Urothelium cell line (cell line): ENCODE measurements at regions not wholly inside any gene's neighbourhood (a gene's known extent, or its start where the extent isn't known, plus 50 kb on each side); places are given as distances from the start of the nearest gene placed in this dataset.
"Not testable (repeated sequence)": the region's sequence is repeated elsewhere in the genome, so short reads cannot be mapped to it uniquely, and the experiment has no call there.

Experiments used
- DNase-seq: peaks from one replicate; pipeline ENCODE4 v3.0.0; 2011; ENCODE audit warnings: low spot score, mixed read lengths
- FAIRE-seq: peaks from 2 replicates; lab custom pipeline; 2011; peaks lifted over from hg19 to GRCh38; lab: Jason Lieb, UNC

DNA sequence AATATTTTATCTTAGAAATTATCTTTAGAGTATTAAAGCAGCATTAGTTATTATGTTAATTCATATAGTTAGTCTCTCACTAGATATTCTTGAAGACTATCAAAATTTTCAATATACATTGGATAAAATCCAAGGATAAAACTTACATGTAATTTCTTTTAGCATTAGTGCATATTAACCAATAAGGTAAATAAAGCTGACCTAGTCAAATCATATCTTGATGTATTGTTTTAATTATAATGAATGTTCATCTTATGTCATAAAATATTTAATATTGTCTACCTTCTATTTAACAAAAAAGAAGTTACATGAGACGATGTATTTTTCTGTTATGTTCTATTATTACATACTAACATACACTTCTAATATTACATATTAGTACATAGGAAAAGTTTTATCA is 301.7 kb upstream of the DAB2 start:
- DNase-seq = no peak
- no peak for FAIRE-seq

DNA sequence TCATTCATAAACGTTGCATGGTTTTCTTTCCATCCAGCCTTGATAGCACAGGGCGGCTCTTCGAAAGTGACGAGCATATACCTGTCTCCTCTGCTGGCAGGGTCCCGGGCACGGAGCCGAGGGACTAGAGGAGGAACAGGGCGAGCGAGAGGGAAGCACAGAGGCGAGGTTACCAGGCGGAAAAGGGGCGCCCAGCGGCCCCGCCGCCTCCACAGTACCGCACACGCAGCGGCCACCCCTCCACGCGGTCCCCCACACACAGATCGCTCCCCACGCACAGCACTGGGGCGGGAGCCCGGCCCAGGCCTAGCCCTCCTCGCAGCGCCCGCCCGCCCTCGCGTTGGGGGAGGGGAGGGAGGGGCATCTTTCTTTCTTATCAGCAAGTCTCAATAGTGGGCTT is 296.6 kb upstream of the DAB2 start:
- no peak for FAIRE-seq

DNA sequence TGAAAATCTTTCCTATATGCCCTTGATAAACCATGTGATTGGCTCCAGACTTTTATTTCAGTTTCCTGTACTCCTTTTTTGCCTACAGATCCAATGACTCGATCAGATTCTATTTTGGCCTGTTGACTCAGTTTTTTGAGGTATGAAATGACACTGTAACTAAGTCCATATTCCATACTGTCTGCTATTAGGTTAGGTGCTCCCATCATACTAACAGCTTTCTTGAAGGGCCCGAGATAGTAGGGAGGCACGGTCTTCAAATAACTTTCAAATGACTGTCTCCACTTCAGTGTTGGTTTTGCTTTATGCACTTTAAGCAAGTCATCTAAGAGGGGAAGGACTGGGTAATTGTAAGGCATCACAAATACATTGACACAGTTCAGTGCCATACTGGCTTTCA is 295.4 kb upstream of the DAB2 start:
- FAIRE-seq = peak; percentile 81
- DNase-seq = no peak

More for the DNA sequence above, 296.6 kb upstream of the DAB2 start:
- DNase-seq = no peak

DNA sequence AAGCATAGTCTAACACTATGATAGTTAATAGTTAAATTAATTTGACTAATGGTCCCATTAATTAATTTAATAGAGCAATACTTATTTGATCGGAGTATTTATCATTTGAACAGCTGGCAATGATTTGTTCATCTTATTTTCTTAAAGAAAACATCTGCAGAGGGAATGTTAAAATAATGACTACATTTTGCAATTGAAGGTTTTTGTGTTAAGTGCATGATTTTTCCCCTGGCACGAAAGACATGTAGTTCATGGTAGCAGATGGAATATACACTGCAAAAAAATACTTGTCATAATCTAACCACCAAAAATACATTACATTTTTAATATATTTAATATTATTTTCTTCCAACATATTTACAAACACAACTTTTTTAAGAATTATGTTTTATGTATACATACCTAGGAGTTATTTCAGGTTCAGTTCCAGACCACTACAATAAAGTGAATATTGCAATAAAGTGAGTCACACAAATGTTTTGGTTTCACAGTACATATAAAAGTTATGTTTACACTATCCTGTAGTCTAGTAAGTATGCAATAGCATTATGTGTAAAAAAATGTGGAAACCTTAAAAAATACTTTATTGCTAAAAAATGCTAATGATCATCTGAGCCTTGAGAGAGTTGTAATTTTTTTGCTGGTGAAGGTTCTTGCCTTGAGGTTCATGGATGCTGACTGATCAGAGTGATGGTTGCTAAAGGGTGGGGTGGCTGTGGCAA is 292.6 kb upstream of the DAB2 start:
- FAIRE-seq (no peak), DNase-seq (no peak)

DNA sequence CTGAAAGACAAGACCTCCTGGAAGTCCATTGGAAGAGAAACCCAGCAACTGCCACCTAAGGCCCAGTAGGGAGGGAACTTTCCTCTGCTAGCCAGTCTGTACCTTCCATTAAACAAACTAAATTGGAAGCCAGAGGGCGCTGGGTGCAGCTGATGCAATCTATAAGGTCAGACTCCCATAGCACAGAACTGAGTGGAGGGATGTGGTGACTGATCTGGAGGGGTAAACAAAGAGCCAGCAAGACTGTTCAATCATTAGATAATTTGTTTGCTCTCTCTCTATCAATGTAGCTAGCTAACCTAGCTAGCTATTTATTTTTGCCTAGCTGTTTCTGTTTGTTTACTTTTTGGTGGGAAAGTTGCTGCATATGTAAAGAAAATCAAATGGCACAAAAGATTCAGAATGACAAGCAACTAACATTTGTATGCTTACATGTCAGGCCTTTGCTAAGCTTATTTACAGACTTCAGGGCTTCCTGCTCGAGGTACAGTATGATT is 291.8 kb upstream of the DAB2 start:
- DNase-seq = peak; percentile 70
- FAIRE-seq = peak; percentile 32

DNA sequence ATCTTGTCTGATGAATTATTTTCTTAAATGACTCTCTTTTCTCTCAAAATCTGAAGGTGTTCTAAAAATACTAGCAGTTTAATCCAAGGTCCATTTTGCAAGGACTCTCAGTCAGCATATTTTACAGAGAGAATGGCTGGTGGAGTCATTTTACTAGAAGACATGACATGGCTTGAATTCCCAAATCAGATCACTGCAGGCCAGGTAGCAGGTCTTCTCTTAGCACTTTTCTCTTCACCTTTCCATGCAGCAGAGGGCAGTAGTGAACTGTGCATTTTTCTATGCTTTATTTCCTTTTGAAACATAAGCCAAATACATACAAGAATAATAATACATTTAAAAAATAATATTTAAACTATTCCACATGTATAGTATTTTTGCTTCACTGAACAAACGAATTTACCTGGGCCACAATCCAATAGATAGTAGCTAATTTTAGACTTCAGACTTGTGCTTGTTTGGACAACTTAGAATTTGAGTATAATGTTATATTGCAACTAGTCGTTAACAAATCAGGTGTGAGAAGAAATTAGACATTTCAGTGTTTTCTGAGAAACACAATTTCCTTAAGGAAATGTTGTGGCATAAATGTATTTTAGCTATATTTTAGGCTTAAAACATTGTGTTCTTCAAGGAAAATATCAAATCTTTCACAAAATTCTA is 289.4 kb upstream of the DAB2 start:
- DNase-seq (peak; percentile 61), FAIRE-seq (peak; percentile 72)

DNA sequence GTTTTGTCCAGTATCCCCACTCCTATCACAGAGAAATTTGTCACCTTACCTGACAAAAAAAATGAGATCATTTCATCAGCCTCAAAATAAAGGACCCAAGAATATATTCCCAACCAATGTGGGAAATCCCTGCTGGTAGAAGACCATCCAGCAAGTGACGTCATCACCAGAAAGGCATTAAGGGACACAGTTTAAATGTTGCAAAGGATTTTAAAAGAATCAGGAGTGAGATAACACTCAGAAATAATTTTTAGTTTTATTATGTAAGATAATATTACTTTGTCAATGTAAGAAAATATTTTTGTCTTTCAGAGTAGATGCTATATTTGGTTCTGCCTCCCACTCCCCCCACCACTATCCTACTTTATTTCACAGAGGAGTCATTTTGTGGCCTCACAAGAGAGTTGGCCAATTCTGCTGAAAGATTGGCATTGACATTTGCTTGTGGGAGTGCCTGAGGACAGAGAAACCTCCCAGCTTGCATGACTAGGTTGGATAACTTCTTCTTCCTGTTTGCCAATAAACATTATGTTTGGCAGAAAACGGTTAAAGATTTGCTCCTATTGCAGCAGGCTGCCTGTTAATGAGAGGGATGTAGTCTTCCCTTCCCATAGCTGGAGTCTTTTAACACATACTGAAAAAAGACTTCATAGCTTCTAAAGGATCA is 288.6 kb upstream of the DAB2 start:
- DNase-seq (no peak), FAIRE-seq (no peak)

DNA sequence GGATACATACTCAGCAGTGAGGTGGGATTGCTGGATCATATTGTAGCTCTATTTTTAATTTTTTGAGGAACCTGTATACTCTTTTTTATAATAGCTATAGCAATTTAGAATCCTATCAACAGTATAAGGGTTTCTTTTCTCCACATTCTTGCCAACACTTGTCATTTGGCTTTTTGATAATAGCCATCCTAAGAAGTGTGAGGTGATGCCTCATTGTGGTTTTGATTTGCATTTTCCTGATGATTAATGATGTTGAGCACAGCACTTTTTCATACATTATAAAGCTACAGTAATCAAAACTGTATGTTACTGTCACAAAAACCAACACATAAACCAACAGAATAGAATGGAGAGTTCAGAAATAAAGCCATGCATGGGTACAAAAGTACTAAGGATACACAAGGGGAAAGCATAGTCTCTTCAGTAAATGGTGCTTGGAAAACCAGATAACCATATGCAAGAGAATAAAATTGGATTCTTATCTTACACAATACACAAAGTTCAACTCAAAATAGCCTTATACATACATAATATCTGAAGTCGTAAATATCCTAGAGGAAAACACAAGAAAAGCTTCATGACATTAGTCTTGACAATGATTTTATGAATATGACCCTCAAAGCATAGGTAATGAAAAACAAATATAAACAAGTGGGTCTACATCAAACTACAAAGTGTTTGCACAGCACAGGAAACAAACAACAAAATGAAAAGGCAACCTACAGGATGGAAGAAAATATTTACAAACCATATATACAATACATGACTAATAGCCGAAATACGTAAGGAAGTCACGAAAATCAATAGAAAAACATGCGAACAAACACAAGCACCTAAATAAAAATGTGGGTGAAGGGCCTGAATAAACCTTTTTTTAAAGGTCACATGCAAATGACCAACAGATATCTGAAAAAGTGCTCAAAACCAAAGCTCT is 287.8 kb upstream of the DAB2 start:
- no peak for DNase-seq
- no peak for FAIRE-seq

DNA sequence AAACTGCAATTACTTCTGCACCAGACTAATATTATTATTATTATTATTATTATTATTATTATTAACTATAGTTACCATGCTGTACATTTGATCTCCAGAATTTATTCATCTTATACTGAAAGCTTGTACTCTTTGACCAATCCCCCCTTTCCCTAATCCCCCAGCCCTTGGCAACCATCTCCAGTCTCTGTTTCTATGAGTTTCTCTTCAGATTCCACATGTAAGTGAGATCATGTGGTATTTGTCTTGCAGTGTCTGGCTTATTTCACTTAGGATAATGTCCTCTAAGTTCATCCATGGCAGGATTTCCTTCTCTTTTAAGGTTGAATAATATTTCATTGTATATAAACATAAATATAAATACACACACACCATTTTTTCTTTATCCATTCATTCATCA is 287.0 kb upstream of the DAB2 start:
- FAIRE-seq (no peak), DNase-seq (no peak)

DNA sequence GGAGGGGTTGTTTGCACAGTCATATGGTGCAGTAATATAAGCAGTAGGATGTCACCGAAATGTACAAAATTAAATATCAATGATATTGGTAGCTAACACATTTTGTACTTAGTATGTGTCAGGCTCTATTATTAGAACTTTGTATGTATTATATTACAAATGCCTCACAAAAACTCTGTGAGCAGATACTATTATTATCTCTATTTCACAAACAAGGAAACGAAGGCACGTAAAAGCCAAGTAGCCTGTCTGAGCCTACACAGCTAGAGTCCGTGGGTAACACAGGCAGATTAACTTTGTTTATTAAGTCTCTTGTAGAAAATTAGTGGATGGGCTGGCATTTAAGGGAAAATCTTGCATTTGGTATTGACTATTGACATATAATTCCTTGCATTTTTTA is 284.3 kb upstream of the DAB2 start:
- no peak for FAIRE-seq

DNA sequence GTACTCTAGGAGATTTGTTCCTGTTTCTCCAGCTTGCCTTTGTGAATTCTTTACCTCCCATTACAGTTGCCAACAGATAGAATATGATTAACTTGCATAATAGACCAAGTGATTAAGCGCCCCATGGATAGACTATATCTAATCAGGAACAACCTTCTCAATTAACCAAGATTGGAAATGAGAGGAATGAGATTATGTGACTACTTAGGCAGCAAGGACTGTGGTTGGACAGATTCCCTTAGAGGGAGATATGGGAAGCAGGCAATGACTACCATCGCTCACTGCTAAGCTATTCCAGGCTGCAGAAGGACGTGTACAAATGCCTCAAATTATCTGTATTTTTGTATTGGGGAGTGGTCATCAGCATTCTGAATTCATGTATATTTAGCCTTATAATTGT is 278.1 kb upstream of the DAB2 start:
- FAIRE-seq (no peak), DNase-seq (no peak)

More for the DNA sequence above, 284.3 kb upstream of the DAB2 start:
- DNase-seq = no peak

DNA sequence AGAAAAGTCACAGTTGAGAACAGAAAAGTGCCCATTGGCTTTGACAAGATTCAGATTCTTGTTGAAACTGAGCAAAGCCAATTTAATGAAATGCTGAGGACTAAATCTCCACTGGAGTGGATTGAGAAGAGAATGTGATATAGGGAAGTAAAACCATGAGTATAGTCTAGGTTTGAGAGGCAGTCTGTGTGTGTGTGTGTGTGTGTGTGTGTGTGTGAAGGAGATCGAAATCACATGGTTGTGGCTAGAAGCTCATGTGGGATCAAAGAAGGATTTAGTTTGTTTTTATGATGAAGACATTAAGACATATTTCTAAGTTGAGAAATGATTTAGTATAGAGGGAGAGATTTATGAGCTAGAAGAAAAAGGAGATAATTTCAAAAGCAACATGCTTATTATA is 275.7 kb upstream of the DAB2 start:
- FAIRE-seq = peak; percentile 30
- DNase-seq = no peak

DNA sequence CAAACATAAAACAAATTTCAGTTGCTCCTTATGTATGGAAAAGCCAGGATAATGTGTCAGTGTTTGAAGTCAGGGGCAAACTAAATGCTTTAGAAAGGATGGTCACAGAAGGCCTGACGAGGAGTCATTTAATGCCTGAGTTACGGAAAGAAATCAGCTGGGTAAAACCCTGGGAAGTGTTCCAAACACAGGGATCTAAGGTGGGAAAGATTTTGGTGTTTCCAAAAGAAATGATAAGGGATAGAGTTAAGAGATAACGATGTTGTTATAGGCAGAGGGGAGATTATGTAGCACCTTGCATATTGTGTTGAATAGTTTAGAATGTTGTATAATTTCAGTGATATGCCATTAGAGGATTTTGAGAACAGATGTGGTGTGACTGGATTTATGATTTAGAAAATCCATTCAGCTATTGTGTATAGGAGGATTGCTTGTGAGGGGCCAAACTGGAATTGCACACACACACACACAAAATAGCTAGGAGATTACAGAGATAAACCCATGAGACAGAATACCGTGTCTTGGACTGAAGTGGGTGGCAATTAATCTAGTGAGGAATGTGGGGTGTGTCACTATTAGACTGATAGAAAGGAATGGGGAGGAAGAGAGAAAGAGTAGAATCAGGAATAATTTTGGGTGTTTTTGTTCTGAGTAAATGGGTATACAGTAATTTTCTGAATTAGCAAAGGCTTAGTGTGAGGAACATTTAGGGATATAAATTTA is 274.2 kb upstream of the DAB2 start:
- DNase-seq (no peak), FAIRE-seq (no peak)

DNA sequence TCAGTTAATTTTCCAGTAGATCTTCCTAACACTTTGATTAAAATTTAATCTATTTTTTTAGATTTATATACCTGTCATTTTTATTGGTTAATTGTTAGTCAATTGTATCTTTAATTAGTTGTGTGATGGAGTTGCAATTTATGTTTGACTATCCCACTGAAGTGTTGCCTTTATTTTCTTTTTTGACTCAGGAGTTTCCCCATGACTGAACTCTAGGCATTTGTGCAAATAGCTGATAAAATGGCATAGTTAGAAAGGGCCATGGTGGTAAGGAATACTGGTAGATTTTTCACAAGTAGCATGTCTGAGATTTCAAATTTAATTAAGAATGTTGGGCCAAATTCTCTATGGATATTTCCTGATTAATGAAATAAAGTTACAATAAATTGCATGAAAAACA is 273.1 kb upstream of the DAB2 start:
- FAIRE-seq = no peak

DNA sequence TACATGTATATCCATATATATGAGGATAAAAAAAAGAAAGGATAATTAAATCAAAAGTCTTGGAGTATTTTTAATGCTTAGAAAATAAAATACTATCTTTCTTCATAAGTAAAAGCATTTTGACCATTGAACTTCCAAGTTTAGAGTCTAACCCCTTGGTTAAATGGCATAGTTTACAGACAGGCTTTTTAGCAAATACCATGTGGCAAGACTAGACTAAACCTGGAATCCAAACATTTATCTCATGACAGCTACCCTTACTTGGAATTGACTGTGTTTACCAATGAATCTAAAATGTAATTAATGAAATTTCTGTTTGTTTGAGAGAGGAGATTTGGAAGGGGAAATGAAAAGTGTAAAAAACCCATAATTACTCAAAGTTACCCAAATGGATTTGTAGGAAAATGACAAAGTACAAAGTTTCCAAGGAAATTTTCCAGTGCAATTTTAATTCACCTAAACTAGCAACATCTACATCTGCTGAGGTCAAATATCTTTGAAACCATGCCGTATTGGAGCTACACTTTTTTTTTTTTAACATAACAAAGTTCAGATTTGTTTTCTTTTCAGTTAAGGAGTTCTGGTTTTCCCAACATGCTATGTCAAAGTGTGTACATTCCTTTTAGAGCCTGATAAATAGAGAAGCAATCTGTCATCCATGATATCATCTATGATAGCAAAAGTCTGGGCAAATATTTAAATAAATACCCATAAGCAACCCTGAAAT is 272.1 kb upstream of the DAB2 start:
- FAIRE-seq = no peak

More for the DNA sequence above, 273.1 kb upstream of the DAB2 start:
- DNase-seq = no peak

DNA sequence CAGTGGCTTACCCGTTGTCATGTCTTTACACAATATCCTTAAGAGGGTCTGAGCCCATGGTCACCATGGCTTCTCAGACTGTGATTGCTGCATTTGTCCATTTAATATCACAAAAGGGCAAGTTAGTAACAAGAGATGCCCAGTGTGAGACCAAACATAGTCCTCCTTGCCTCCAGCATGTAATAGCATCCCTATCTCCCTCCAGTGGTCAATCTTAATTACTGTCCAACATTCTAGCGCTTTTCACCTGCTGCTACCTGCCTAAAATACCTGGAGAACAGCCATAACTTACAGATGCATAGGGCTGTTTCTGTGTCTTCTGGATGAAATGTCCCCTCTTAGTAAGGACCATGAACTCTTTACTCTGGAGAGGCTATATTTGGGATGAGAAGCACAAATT is 267.2 kb upstream of the DAB2 start:
- FAIRE-seq (no peak), DNase-seq (no peak)

More for the DNA sequence above, 272.1 kb upstream of the DAB2 start:
- DNase-seq = no peak

DNA sequence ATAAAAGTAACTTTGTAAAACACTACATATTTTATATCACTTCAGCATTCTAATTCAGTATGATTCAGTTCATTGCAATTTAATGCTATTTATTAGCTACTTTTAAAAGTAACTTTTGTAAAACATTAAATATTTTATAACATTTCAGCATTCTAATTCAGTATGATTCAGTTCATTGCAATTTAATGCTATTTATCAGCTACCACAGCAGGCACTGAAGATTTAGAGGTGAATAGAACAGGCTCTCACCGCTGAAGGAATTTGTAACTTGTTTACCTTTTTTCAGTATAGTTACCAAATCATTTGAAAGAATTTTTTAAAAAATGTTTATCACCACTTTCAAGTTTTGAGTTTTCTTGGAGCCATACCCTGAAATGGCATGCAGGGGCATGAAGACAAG is 266.4 kb upstream of the DAB2 start:
- no peak for FAIRE-seq
- DNase-seq = no peak

DNA sequence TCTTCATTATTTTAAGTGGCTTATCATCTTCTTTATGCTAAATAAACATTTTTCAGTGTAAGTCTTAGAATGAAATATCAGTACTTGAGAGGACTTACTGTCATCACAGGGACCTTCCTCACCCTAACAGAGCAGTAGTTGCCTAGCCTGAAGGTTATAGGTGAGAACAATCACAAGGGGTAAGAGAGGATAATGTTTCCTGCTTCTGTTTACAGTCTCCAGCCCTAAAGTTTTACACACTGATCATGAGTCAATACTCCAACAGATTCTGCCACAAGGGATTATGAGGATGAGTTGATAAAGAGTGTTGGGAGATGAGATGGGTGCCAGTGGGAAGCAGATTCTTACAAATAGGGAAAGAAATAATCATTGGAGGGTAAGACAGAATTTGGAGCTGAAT is 265.1 kb upstream of the DAB2 start:
- no peak for FAIRE-seq

DNA sequence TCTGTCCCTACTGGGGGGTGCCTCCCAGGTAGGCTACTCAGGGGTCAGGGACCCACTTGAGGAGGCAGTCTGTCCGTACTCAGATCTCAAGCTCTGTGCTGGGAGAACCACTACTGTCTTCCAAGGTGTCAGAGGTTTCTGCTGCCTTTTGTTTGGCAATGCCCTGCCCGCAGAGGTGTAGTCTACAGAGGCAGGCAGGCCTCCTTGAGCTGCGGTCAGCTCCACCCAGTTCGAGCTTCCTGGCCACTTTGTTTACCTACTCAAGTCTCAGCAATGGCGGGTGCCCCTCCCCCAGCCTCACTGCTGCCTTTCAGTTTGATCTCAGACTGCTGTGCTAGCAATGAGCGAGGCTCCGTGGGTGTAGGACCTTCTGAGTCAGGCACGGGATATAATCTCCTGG is 263.1 kb upstream of the DAB2 start:
- FAIRE-seq, DNase-seq: not testable (repeated sequence)

More for the DNA sequence above, 265.1 kb upstream of the DAB2 start:
- no peak for DNase-seq
